ENCODE measurements at regions not wholly inside any gene's neighbourhood (a gene's known extent, or its start where the extent isn't known, plus 50 kb on each side); places are given as distances from the start of the nearest gene placed in this dataset.

GRCh38 chr6:165844232-165844631, 181.2 kb upstream of the PDE10A start:
- Histone ChIP-seq H3K27ac (ENCODE audit: low read depth in 1 of 2, low read length in 2 of 2) (no peak overlapping the region), H3K4me3 (ENCODE audit: low read depth in 1 of 3, low read length in 3 of 3) (no peak overlapping the region), H3K27me3 (ENCODE audit: control insufficient read depth in 4 of 4, insufficient read depth in 4 of 4, low read length in 3 of 4) (no peaks in the 10 kb centered on the region), H3K9me3 (ENCODE audit: control insufficient read depth in 4 of 4, low read length in 3 of 4) (no peaks in the 10 kb centered on the region), H3K36me3 (ENCODE audit: control insufficient read depth in 4 of 4, insufficient read depth in 3 of 4, low read depth in 1 of 4, low read length in 3 of 4) (no peaks in the 10 kb centered on the region), H3K4me1 (ENCODE audit: control insufficient read depth in 4 of 4, insufficient read depth in 4 of 4, low read length in 3 of 4) (peaks cover 6 to 20% (median 13%) of the 10 kb centered on the region in 4 donors), H3K9ac (ENCODE audit: low read depth in 1 of 2, low read length in 2 of 2) (no peak overlapping the region)
- WGBS: 85% methylated on average over 5 of the region's 5 CpGs
- TF ChIP-seq ATF3 (IDR thresholded peaks at IDR 0.05): no peak
- TF ChIP-seq FOXA1 (IDR thresholded peaks at IDR 0.05): no peak
- TF ChIP-seq, protein P1, sequence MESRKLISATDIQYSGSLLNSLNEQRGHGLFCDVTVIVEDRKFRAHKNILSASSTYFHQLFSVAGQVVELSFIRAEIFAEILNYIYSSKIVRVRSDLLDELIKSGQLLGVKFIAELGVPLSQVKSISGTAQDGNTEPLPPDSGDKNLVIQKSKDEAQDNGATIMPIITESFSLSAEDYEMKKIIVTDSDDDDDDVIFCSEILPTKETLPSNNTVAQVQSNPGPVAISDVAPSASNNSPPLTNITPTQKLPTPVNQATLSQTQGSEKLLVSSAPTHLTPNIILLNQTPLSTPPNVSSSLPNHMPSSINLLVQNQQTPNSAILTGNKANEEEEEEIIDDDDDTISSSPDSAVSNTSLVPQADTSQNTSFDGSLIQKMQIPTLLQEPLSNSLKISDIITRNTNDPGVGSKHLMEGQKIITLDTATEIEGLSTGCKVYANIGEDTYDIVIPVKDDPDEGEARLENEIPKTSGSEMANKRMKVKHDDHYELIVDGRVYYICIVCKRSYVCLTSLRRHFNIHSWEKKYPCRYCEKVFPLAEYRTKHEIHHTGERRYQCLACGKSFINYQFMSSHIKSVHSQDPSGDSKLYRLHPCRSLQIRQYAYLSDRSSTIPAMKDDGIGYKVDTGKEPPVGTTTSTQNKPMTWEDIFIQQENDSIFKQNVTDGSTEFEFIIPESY (IDR thresholded peaks at IDR 0.05): no peak
- DNase-seq (ENCODE audit: low spot score): no peak

GRCh38 chr6:165843568-165844113, 180.6 kb upstream of the PDE10A start:
- WGBS: 92% methylated on average over 11 of the region's 11 CpGs

More at GRCh38 chr6:165843568-165844113, 180.6 kb upstream of the PDE10A start:
- Histone ChIP-seq H3K9ac (ENCODE audit: low read depth in 1 of 2, low read length in 2 of 2) (no peak overlapping the region), H3K4me1 (ENCODE audit: control insufficient read depth in 4 of 4, insufficient read depth in 4 of 4, low read length in 3 of 4) (peaks cover 6 to 20% (median 13%) of the 10 kb centered on the region in 4 donors), H3K9me3 (ENCODE audit: control insufficient read depth in 4 of 4, low read length in 3 of 4) (no peaks in the 10 kb centered on the region), H3K27me3 (ENCODE audit: control insufficient read depth in 4 of 4, insufficient read depth in 4 of 4, low read length in 3 of 4) (no peaks in the 10 kb centered on the region), H3K4me3 (ENCODE audit: low read depth in 1 of 3, low read length in 3 of 3) (no peak overlapping the region), H3K27ac (ENCODE audit: low read depth in 1 of 2, low read length in 2 of 2) (no peak overlapping the region), H3K36me3 (ENCODE audit: control insufficient read depth in 4 of 4, insufficient read depth in 3 of 4, low read depth in 1 of 4, low read length in 3 of 4) (no peaks in the 10 kb centered on the region)
- TF ChIP-seq RAD21 (IDR thresholded peaks at IDR 0.05): no peak
- no peak for TF ChIP-seq FOXA2 (IDR thresholded peaks at IDR 0.05)
- no peak for TF ChIP-seq FOXA1 (IDR thresholded peaks at IDR 0.05)
- TF ChIP-seq MAX (IDR thresholded peaks at IDR 0.05): no peak
- no peak for TF ChIP-seq ATF3 (IDR thresholded peaks at IDR 0.05)
- TF ChIP-seq SP1 (IDR thresholded peaks at IDR 0.05): no peak
- TF ChIP-seq JUND (IDR thresholded peaks at IDR 0.05): no peak
- no peak for TF ChIP-seq YY1 (IDR thresholded peaks at IDR 0.05)
- TF ChIP-seq NR2F2 (IDR thresholded peaks at IDR 0.05): no peak
- no peak for TF ChIP-seq REST (IDR thresholded peaks at IDR 0.05)
- TF ChIP-seq, protein P2, sequence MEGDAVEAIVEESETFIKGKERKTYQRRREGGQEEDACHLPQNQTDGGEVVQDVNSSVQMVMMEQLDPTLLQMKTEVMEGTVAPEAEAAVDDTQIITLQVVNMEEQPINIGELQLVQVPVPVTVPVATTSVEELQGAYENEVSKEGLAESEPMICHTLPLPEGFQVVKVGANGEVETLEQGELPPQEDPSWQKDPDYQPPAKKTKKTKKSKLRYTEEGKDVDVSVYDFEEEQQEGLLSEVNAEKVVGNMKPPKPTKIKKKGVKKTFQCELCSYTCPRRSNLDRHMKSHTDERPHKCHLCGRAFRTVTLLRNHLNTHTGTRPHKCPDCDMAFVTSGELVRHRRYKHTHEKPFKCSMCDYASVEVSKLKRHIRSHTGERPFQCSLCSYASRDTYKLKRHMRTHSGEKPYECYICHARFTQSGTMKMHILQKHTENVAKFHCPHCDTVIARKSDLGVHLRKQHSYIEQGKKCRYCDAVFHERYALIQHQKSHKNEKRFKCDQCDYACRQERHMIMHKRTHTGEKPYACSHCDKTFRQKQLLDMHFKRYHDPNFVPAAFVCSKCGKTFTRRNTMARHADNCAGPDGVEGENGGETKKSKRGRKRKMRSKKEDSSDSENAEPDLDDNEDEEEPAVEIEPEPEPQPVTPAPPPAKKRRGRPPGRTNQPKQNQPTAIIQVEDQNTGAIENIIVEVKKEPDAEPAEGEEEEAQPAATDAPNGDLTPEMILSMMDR (IDR thresholded peaks at IDR 0.05; ENCODE audit: low read depth, low read length, missing input control): no peak
- no peak for TF ChIP-seq EGR1 (IDR thresholded peaks at IDR 0.05; ENCODE audit: low read depth in 2 of 2)
- TF ChIP-seq HNF4G (IDR thresholded peaks at IDR 0.05): no peak
- no peak for TF ChIP-seq HNF4A (conservative IDR thresholded peaks at IDR 0.05)
- no peak for TF ChIP-seq GABPA (IDR thresholded peaks at IDR 0.05 in 1 of 2, conservative IDR thresholded peaks at IDR 0.05 in 1 of 2)
- no peak for TF ChIP-seq TAF1 (conservative IDR thresholded peaks at IDR 0.05)
- no peak for DNase-seq (ENCODE audit: low spot score)
